ENCODE measurements at regions not wholly inside any gene's neighbourhood (a gene's known extent, or its start where the extent isn't known, plus 50 kb on each side); places are given as distances from the start of the nearest gene placed in this dataset.

DNA sequence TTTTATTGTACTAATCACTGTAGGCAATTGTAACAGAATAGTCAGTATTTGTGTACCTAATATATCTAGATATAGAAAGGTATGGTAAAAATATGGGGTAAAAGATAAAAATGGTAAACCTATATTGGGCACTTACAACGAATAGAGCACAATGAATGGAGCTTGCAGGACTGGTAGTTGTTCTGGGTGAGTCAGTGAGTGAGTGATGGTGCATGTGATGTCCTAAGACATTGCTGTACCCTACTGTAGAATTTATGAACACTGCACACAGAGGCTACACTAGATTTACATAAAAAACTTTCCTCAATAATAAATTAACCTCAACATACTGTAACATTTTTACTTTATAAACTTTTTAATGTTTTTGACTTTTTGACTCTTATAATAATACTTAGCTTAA is 274.3 kb upstream of the PPP2R3A start:
- Histone ChIP-seq H3K23ac (ENCODE audit: low read length) (no peak overlapping the region), H3K36me3 (ENCODE audit: control insufficient read depth, insufficient read depth, low read length) (no peaks in the 10 kb centered on the region), H3K9ac (ENCODE audit: low read length) (no peak overlapping the region), H4K8ac (ENCODE audit: low read depth, low read length) (no peak overlapping the region), H3K56ac (ENCODE audit: low read length) (no peak overlapping the region), H3K4ac (ENCODE audit: low read depth, low read length) (no peak overlapping the region), H2BK120ac (ENCODE audit: low read depth, low read length) (no peak overlapping the region), H3K18ac (ENCODE audit: low read length) (no peak overlapping the region), H3K27ac (ENCODE audit: low read depth, low read length) (no peak overlapping the region), H2BK5ac (ENCODE audit: low read length) (no peak overlapping the region), H3K4me1 (ENCODE audit: control insufficient read depth, low read depth, low read length) (no peaks in the 10 kb centered on the region), H3K4me3 (ENCODE audit: low read length) (no peak overlapping the region), H2AK5ac (ENCODE audit: low read length) (no peak overlapping the region), H2BK15ac (replicated peaks; ENCODE audit: low read depth) (no peak overlapping the region), H3K4me2 (ENCODE audit: low read length) (no peak overlapping the region), H4K5ac (ENCODE audit: low read length) (no peak overlapping the region), H3K79me1 (ENCODE audit: low read length) (no peaks in the 10 kb centered on the region), H3K79me2 (ENCODE audit: control insufficient read depth, insufficient read depth, low read length) (no peaks in the 10 kb centered on the region), H3K27me3 (ENCODE audit: insufficient read depth, low read length, poor library complexity) (no peaks in the 10 kb centered on the region)
- no peak for DNase-seq
- WGBS (ENCODE audit: extremely low coverage, insufficient coverage, low lambda C conversion rate) = no CpG with 5 or more reads among the region's 1 CpG

DNA sequence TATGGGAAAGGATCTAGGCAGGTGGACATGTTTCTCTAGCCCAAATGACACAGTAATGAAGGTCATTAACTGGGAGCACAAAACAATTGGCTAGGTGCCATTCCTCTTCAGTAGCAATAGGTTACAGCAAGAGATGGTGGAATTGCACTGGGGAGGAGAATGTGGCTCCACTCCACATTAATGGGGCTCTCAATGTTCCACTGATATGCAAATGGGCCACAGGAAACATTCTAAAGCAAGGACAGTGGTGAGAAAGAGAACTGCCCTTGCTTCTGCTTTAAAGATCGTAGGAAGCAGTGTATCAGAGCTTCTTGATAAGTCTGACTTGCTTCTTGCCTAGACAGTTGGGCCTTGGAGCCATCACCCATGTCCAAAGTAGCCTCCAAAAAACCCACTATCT is 271.4 kb upstream of the PPP2R3A start:
- Histone ChIP-seq H3K4me2 (ENCODE audit: low read length) (no peak overlapping the region), H4K8ac (ENCODE audit: low read depth, low read length) (no peak overlapping the region), H3K4me3 (ENCODE audit: low read length) (no peak overlapping the region), H3K36me3 (ENCODE audit: control insufficient read depth, insufficient read depth, low read length) (no peaks in the 10 kb centered on the region), H2BK120ac (ENCODE audit: low read depth, low read length) (no peak overlapping the region), H3K79me1 (ENCODE audit: low read length) (no peaks in the 10 kb centered on the region), H3K27ac (ENCODE audit: low read depth, low read length) (no peak overlapping the region), H2BK15ac (replicated peaks; ENCODE audit: low read depth) (no peak overlapping the region), H2BK5ac (ENCODE audit: low read length) (no peak overlapping the region), H3K27me3 (ENCODE audit: insufficient read depth, low read length, poor library complexity) (no peaks in the 10 kb centered on the region), H3K4me1 (ENCODE audit: control insufficient read depth, low read depth, low read length) (no peaks in the 10 kb centered on the region), H3K79me2 (ENCODE audit: control insufficient read depth, insufficient read depth, low read length) (no peaks in the 10 kb centered on the region), H2AK5ac (ENCODE audit: low read length) (no peak overlapping the region), H3K56ac (ENCODE audit: low read length) (no peak overlapping the region), H4K5ac (ENCODE audit: low read length) (no peak overlapping the region), H3K18ac (ENCODE audit: low read length) (no peak overlapping the region), H3K23ac (ENCODE audit: low read length) (no peak overlapping the region), H3K9ac (ENCODE audit: low read length) (no peak overlapping the region), H3K4ac (ENCODE audit: low read depth, low read length) (no peak overlapping the region)
- DNase-seq = peak; percentile 5
- WGBS (ENCODE audit: extremely low coverage, insufficient coverage, low lambda C conversion rate) = no CpG with 5 or more reads among the region's 1 CpG

DNA sequence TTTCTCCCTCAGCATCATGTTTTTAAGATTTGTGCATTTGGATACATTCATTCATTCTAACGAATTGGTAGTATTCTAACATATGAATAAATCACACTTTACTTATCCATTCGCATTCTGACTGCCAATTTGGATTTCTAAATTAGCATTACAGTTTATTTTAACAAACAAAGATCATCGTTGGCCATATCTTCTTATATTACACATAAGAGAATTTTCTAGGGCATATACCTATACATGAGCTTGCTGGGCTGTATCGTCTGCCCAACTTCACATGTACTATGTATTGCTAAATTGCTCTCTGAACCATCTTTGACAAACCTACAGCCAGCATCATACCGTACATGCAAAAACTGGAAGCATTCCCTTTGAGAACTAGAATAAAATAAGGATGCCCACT is 265.8 kb upstream of the PPP2R3A start:
- Histone ChIP-seq H2BK5ac (ENCODE audit: low read length) (no peak overlapping the region), H2AK5ac (ENCODE audit: low read length) (no peak overlapping the region), H3K4ac (ENCODE audit: low read depth, low read length) (no peak overlapping the region), H2BK15ac (replicated peaks; ENCODE audit: low read depth) (no peak overlapping the region), H3K27ac (ENCODE audit: low read depth, low read length) (no peak overlapping the region), H3K4me2 (ENCODE audit: low read length) (no peak overlapping the region), H2BK120ac (ENCODE audit: low read depth, low read length) (no peak overlapping the region), H3K23ac (ENCODE audit: low read length) (no peak overlapping the region), H3K79me2 (ENCODE audit: control insufficient read depth, insufficient read depth, low read length) (no peaks in the 10 kb centered on the region), H3K4me3 (ENCODE audit: low read length) (no peak overlapping the region), H4K8ac (ENCODE audit: low read depth, low read length) (no peak overlapping the region), H4K5ac (ENCODE audit: low read length) (no peak overlapping the region), H3K79me1 (ENCODE audit: low read length) (no peaks in the 10 kb centered on the region), H3K36me3 (ENCODE audit: control insufficient read depth, insufficient read depth, low read length) (no peaks in the 10 kb centered on the region), H3K18ac (ENCODE audit: low read length) (no peak overlapping the region), H3K56ac (ENCODE audit: low read length) (no peak overlapping the region), H3K4me1 (ENCODE audit: control insufficient read depth, low read depth, low read length) (no peaks in the 10 kb centered on the region), H3K9ac (ENCODE audit: low read length) (no peak overlapping the region), H3K27me3 (ENCODE audit: insufficient read depth, low read length, poor library complexity) (no peaks in the 10 kb centered on the region)
- DNase-seq = no peak
- no CpG with 5 or more reads among the region's 5 CpGs for WGBS (ENCODE audit: extremely low coverage, insufficient coverage, low lambda C conversion rate)

DNA sequence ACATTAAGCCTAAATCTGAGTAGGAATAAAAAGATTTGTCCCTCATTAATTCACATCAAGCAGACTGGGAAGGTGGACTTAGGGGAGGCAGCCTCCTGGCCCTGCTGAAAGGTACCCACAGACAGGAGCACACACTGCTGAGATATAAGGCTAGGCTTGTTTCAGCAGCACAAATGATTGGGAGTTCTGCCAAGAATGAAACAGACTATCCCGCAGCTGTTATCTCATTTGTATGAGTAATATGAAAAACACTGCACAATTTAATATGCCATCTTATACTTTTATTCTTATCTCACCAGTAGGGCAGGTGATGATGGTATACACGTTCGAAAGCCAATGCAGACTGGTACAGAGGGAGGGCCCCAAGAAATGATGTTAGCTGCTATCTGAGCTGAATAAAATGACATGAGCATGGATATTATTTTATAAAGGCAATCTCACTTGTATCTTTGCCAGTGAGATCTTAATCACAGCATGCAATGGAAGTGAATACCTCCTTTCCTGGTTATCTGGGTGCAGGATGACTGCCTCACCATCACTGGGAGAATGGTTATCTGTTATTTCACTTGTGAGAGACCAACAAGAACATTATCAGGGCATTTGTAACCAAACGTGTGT is 258.7 kb upstream of the PPP2R3A start:
- Histone ChIP-seq H3K18ac (ENCODE audit: low read length) (no peak overlapping the region), H2AK5ac (ENCODE audit: low read length) (no peak overlapping the region), H3K9ac (ENCODE audit: low read length) (no peak overlapping the region), H3K4me1 (ENCODE audit: control insufficient read depth, low read depth, low read length) (no peaks in the 10 kb centered on the region), H3K36me3 (ENCODE audit: control insufficient read depth, insufficient read depth, low read length) (no peaks in the 10 kb centered on the region), H2BK15ac (replicated peaks; ENCODE audit: low read depth) (no peak overlapping the region), H3K79me2 (ENCODE audit: control insufficient read depth, insufficient read depth, low read length) (no peaks in the 10 kb centered on the region), H4K8ac (ENCODE audit: low read depth, low read length) (no peak overlapping the region), H3K4me3 (ENCODE audit: low read length) (no peak overlapping the region), H2BK5ac (ENCODE audit: low read length) (no peak overlapping the region), H3K27me3 (ENCODE audit: insufficient read depth, low read length, poor library complexity) (no peaks in the 10 kb centered on the region), H3K79me1 (ENCODE audit: low read length) (no peaks in the 10 kb centered on the region), H3K4ac (ENCODE audit: low read depth, low read length) (no peak overlapping the region), H3K56ac (ENCODE audit: low read length) (no peak overlapping the region), H4K5ac (ENCODE audit: low read length) (no peak overlapping the region), H3K4me2 (ENCODE audit: low read length) (no peak overlapping the region), H3K23ac (ENCODE audit: low read length) (no peak overlapping the region), H3K27ac (ENCODE audit: low read depth, low read length) (no peak overlapping the region), H2BK120ac (ENCODE audit: low read depth, low read length) (no peak overlapping the region)
- peak; percentile 14 for DNase-seq
- WGBS (ENCODE audit: extremely low coverage, insufficient coverage, low lambda C conversion rate) = no CpG with 5 or more reads among the region's 4 CpGs

DNA sequence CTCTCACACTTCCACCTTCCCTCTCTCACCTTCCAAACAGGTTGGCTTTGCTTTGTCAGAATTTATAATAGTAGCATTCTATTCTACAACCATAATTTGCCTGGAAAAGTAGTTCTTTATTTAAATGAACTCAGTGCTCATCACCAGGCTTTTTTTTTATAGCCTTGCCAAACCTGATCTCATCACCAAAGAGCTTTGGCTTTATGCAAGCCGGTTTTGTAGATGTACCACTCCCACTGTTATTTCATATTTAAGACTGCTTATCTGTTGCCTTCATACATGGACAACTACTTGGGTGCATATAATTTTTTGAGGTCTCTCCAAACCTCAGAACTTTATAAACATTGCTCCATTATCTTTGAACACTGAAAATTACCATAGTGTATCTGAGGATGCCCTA is 246.1 kb upstream of the PPP2R3A start:
- H2BK5ac ChIP-seq (ENCODE audit: low read length) = no peak overlapping the region
- H3K79me2 ChIP-seq (ENCODE audit: control insufficient read depth, insufficient read depth, low read length) = no peaks in the 10 kb centered on the region
- H3K4ac ChIP-seq (ENCODE audit: low read depth, low read length) = no peak overlapping the region
- H3K4me1 ChIP-seq (ENCODE audit: control insufficient read depth, low read depth, low read length) = no peaks in the 10 kb centered on the region
- H3K27me3 ChIP-seq (ENCODE audit: insufficient read depth, low read length, poor library complexity) = no peaks in the 10 kb centered on the region
- H3K9ac ChIP-seq (ENCODE audit: low read length) = no peak overlapping the region
- no peak overlapping the region for H2BK120ac ChIP-seq (ENCODE audit: low read depth, low read length)
- H4K5ac ChIP-seq (ENCODE audit: low read length) = no peak overlapping the region
- no peak overlapping the region for H3K18ac ChIP-seq (ENCODE audit: low read length)
- WGBS (ENCODE audit: extremely low coverage, insufficient coverage, low lambda C conversion rate) = no CpG with 5 or more reads among the region's 1 CpG
- H2BK15ac ChIP-seq (replicated peaks; ENCODE audit: low read depth) = no peak overlapping the region
- H2AK5ac ChIP-seq (ENCODE audit: low read length) = no peak overlapping the region
- H3K23ac ChIP-seq (ENCODE audit: low read length) = no peak overlapping the region
- no peak overlapping the region for H3K4me3 ChIP-seq (ENCODE audit: low read length)
- H3K36me3 ChIP-seq (ENCODE audit: control insufficient read depth, insufficient read depth, low read length) = no peaks in the 10 kb centered on the region
- H4K8ac ChIP-seq (ENCODE audit: low read depth, low read length) = no peak overlapping the region
- H3K4me2 ChIP-seq (ENCODE audit: low read length) = no peak overlapping the region
- H3K27ac ChIP-seq (ENCODE audit: low read depth, low read length) = no peak overlapping the region
- no peak for DNase-seq
- no peaks in the 10 kb centered on the region for H3K79me1 ChIP-seq (ENCODE audit: low read length)
- H3K56ac ChIP-seq (ENCODE audit: low read length) = no peak overlapping the region

DNA sequence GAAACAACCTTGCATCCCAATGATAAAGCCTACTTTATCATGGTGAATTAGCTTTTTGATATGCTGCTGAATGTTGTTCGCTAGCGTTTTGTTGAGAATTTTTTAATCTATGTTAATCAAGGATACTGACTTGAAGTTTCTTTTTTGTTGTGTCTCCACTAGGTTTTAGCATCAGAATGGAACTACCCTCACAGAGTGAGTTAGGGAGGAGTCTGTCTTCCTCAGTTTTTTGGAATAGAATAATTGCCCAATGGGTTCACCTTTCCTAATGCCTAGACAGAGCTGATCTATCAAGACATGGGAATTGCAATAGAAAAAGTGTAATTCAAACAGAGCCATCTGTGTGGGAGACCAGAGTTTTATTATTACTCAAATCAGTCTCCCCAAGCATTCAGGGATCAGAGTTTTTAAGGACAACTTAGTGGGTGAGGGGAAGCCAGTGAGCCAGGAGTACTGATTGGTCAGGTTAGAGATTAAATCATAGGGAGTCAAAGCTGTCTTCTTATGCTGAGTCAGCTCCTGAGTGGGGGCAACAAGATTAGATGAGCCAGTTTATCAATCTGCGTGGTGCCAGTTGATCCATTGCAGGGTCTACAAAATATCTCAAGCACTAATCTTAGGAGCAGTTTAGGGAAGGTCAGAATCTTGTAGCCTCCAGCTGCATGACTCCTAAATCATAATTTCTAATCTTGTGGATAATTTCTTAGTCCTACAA is 237.4 kb upstream of the PPP2R3A start:
- Histone ChIP-seq H4K5ac (ENCODE audit: low read length) (no peak overlapping the region), H3K79me1 (ENCODE audit: low read length) (no peaks in the 10 kb centered on the region), H3K4ac (ENCODE audit: low read depth, low read length) (no peak overlapping the region), H3K27ac (ENCODE audit: low read depth, low read length) (no peak overlapping the region), H3K79me2 (ENCODE audit: control insufficient read depth, insufficient read depth, low read length) (no peaks in the 10 kb centered on the region), H2BK15ac (replicated peaks; ENCODE audit: low read depth) (no peak overlapping the region), H2AK5ac (ENCODE audit: low read length) (no peak overlapping the region), H3K36me3 (ENCODE audit: control insufficient read depth, insufficient read depth, low read length) (no peaks in the 10 kb centered on the region), H4K8ac (ENCODE audit: low read depth, low read length) (no peak overlapping the region), H3K18ac (ENCODE audit: low read length) (no peak overlapping the region), H3K4me1 (ENCODE audit: control insufficient read depth, low read depth, low read length) (no peaks in the 10 kb centered on the region), H2BK5ac (ENCODE audit: low read length) (no peak overlapping the region), H3K56ac (ENCODE audit: low read length) (no peak overlapping the region), H3K4me3 (ENCODE audit: low read length) (no peak overlapping the region), H3K23ac (ENCODE audit: low read length) (no peak overlapping the region), H3K4me2 (ENCODE audit: low read length) (no peak overlapping the region), H3K9ac (ENCODE audit: low read length) (no peak overlapping the region), H2BK120ac (ENCODE audit: low read depth, low read length) (no peak overlapping the region), H3K27me3 (ENCODE audit: insufficient read depth, low read length, poor library complexity) (no peaks in the 10 kb centered on the region)
- no CpG with 5 or more reads among the region's 3 CpGs for WGBS (ENCODE audit: extremely low coverage, insufficient coverage, low lambda C conversion rate)
- no peak for DNase-seq

All from mesendoderm (in vitro differentiated cells).